NCI-H1694 treated with DMSO at 0.1 percent for 48 hours (cell line): ENCODE measurements at regions not wholly inside any gene's neighbourhood (a gene's known extent, or its start where the extent isn't known, plus 50 kb on each side); places are given as distances from the start of the nearest gene placed in this dataset.
"Not testable (repeated sequence)": the region's sequence is repeated elsewhere in the genome, so short reads cannot be mapped to it uniquely, and the experiment has no call there.

Source experiments
- DNase-seq: peaks from one replicate; lab custom pipeline; 2025; lab: John Stamatoyannopoulos, UW

DNA sequence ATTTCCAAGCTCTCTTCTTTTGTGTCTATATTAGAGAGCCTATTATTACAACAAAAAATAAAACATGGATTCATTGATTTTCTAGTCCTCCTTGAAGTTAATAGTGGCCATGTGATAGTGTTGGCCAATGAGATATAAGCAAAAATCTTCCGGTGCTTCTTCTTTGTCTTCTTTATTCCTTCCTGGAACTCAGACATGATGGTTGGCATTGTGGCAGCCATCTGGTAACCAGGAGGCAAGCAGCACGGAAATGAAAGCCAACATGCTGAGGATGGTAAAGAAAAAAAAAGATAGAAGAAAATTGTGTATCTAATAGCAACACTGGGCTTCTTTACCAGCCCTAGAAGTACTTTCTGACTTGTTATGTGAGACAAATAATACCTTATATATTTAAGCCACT lies 50.8 kb upstream of the SEL1L start:
- DNase-seq: no peak

GRCh38 chr14:81589381-81590065 lies 55.9 kb upstream of the SEL1L start:
- DNase-seq: no peak

GRCh38 chr14:81591266-81591665 lies 57.6 kb upstream of the SEL1L start:
- no peak for DNase-seq

DNA sequence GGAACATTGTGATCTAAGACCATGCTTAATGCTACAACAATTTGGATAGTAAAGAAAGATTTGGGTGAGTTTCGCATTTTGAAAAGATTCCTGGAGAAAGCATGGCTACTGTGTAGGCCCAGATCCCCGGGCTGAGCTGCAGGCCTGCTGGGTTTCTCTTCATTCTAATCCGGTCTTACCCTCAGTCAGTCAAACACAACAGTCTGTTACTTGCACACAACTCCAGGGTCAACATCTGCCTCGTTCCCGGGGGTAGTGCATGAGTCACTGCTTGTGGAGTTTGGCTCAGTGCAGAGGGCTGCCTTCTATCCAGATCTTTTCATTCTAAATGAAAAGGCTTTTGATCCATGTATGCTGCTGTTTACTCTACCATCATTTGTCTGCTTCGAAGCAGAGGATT lies 60.4 kb upstream of the SEL1L start:
- DNase-seq: peak; percentile 95

GRCh38 chr14:81605660-81606059 lies 72.0 kb upstream of the SEL1L start:
- peak; percentile 96 for DNase-seq

DNA sequence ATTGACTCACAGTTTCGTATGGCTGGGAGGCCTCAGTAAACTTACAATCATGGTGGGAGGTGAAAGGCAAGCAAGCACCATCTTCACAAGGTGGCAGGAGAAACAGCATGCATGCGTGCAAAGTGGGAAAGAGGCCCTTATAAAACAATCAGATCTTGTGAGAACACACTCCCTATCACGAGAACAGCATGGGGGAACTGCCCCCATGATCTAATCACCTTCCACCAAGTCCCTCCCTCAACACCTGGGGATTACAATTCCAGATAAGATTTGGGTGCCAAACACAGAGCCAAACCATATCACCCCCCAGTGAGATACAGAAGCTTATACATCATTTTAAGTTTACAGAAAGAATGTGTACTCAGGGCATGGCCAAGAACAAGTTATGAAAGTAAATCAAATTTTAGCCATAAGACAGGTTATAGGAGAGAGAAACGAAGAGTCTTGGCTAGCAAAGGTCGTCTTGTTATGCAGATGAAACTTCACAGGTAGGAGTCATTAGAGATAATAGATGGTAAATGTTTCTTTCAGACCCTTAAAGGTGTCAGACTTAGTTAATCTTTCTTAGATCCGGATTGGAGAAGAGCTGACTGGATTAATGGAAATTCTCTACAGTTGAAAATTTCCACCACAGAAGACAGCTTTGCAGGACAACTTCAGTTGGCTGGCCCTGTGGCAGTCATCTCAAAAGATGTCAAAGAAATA lies 79.8 kb upstream of the SEL1L start:
- DNase-seq: no peak

DNA sequence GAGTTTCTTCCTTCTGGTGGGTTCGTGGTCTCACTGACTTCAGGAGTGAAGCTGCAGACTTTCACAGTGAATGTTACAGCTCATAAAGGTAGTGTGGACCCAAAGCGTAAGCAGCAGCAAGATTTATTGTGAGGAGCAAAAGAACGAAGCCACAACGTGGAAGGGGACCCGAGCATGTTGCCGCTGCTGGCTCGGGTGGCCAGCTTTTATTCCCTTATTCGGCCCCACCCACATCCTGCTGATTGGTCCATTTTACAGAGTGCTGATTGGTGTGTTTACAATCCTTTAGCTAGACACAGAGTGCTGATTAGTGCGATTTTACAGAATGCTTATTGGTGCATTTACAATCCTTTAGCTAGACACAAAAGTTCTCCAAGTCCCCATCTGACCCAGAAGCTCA lies 80.6 kb upstream of the SEL1L start:
- DNase-seq: not testable (repeated sequence)

GRCh38 chr14:81618695-81619094 lies 85.0 kb upstream of the SEL1L start:
- no peak for DNase-seq

GRCh38 chr14:81619816-81620215 lies 86.2 kb upstream of the SEL1L start:
- DNase-seq: no peak

- DNase-seq: not testable (repeated sequence)
These were observed 90.2 kb upstream of the SEL1L start for GRCh38 chr14:81623771-81624396.

GRCh38 chr14:81625343-81625742 lies 91.7 kb upstream of the SEL1L start:
- DNase-seq: peak; percentile 95

GRCh38 chr14:81632157-81632556 lies 98.5 kb upstream of the SEL1L start:
- DNase-seq: no peak

- DNase-seq: no peak
These were observed 99.8 kb upstream of the SEL1L start for GRCh38 chr14:81633496-81633895.

GRCh38 chr14:81637639-81638038 lies 104.0 kb upstream of the SEL1L start:
- no peak for DNase-seq

- no peak for DNase-seq
These were observed 105.1 kb upstream of the SEL1L start for GRCh38 chr14:81638656-81639280.

GRCh38 chr14:81653626-81654025 lies 120.0 kb upstream of the SEL1L start:
- no peak for DNase-seq

DNA sequence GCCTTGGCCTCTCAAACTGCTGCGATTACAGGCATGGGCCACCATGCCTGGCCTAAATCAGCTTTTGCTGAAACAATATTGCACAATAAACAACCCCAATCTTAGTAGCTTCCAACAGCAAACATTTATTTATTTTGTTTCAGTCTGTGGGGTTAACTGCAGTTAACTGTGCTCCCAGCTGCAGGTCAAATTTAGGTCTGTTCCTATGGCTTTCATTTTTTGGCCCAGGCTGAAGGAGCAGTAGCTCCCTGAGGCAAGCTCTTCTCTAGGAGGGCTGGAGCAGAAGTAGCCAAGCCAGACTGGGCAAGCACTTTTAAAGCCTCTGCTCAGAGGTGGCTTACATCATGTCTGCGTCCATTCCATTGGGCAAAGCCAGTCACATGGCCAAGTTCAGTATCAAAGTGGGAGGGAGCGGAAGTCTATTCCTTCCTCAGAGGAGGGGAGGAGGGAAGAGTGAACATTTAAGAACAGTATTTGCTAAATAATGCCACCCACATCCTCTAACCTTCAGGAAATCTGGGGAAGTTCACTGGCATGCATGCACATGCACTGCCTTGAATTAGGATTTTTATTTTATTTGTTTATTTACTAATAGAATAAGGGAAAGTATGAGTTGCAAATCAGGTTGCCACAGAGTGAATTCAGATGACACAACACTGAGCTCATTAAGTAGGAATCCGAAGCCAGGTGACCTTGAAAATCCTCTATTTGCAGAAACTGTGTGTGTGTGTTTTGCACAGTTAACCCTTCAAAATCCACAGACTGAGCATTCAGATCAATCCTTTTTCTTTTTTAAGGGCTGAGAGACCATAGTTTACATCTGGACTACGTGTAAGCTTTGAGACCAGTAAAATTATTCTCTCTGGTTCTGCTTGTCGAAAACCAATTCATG lies 122.0 kb upstream of the SEL1L start:
- no peak for DNase-seq

- DNase-seq: no peak
These were observed 123.2 kb upstream of the SEL1L start for GRCh38 chr14:81656811-81657210.

DNA sequence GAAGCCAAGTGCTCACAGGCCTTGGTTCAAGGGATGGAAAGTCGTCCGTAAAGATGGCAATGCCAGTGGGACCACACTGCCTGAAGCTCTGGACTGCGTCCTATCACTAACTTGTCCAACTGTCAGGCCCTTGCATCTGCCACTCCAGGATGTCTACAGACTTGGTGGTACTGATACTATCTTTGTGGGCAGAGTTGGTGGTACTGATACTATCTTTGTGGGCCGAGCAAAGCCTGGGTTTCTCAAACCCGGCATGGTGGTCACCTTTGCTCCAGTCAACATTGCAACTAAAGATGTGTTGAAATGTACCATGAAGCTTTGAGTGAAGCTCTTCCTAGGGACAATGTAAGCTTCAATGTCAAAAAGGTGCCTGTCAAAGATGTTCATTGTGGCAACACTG lies 128.4 kb upstream of the SEL1L start:
- no peak for DNase-seq

GRCh38 chr14:81662570-81663197 lies 129.0 kb upstream of the SEL1L start:
- DNase-seq: no peak

DNA sequence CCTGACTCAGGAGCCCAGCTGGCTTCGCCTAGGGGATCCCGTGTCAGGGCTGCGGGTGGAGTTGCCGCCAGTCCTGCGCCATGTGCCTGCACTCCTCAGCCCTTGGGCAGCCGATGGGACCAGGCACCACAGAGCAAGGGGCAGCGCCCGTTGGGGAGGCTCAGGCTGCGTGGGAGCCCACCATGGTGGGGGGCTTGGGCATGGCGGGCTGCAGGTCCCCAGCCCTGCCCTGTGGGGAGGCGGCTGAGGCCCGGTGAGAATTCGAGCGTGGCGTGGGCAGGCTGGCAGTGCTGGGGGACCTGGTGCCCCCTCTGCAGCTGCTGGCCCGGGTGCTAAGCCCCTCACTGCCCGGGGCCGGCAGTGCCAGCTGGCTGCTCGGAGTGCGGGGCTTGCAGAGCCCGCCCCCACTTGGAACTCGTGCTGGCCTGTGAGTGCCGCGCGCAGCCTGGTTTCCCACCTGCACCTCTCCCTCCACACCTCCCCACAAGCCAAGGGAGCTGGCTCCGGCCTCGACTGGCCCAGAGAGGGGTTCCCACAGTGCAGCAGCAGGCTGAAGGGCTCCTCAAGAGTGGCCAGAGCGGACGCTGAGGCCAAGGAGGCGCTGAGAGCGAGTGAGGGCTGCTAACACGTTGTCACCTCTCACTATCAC lies 135.1 kb upstream of the SEL1L start:
- DNase-seq: no peak
